Hepatocyte (in vitro differentiated cells): ENCODE measurements at regions not wholly inside any gene's neighbourhood (a gene's known extent, or its start where the extent isn't known, plus 50 kb on each side); places are given as distances from the start of the nearest gene placed in this dataset.

Experiments used
- EZH2 ChIP-seq: fragments of 200-600 bp; sonication (generic); IDR thresholded peaks from 2 replicates; pipeline ENCODE4 v1.6.1; 2016; ENCODE audit warnings: antibody characterized with exemption, mild to moderate bottlenecking, borderline replicate concordance
- EZH2phosphoT487 ChIP-seq: fragments of 200-600 bp; sonication (generic); IDR thresholded peaks from one replicate; pipeline ENCODE4 v1.6.1; 2018; ENCODE audit warnings: antibody characterized with exemption, mild to moderate bottlenecking, low read depth, moderate library complexity; ENCODE audit not compliant: unreplicated experiment, severe bottlenecking
- TF ChIP-seq, protein P1 (sequence below): fragments of 200-600 bp; sonication (generic); IDR thresholded peaks from 2 replicates; pipeline ENCODE4 v1.5.1; 2016; ENCODE audit warnings: antibody characterized with exemption, mild to moderate bottlenecking; ENCODE audit not compliant: poor library complexity

- TF ChIP-seq, protein P1, sequence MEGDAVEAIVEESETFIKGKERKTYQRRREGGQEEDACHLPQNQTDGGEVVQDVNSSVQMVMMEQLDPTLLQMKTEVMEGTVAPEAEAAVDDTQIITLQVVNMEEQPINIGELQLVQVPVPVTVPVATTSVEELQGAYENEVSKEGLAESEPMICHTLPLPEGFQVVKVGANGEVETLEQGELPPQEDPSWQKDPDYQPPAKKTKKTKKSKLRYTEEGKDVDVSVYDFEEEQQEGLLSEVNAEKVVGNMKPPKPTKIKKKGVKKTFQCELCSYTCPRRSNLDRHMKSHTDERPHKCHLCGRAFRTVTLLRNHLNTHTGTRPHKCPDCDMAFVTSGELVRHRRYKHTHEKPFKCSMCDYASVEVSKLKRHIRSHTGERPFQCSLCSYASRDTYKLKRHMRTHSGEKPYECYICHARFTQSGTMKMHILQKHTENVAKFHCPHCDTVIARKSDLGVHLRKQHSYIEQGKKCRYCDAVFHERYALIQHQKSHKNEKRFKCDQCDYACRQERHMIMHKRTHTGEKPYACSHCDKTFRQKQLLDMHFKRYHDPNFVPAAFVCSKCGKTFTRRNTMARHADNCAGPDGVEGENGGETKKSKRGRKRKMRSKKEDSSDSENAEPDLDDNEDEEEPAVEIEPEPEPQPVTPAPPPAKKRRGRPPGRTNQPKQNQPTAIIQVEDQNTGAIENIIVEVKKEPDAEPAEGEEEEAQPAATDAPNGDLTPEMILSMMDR = no peak
- TF ChIP-seq EZH2 = no peak
- TF ChIP-seq EZH2phosphoT487 = no peak
Measured at GRCh38 chr16:6250511-6250910, 1082.1 kb upstream of the RBFOX1 start.
